GM23248 (cell line): ENCODE measurements at regions not wholly inside any gene's neighbourhood (a gene's known extent, or its start where the extent isn't known, plus 50 kb on each side); places are given as distances from the start of the nearest gene placed in this dataset.

Source experiments
- DNase-seq: peaks from one replicate; pipeline ENCODE4 v3.0.0-alpha.2; 2015
- H2AFZ ChIP-seq: fragments of 200-600 bp; sonication (generic); 2 replicates; pipeline ENCODE4 v1.6.1; 2016; ENCODE audit warnings: antibody characterized with exemption
- H3F3A ChIP-seq: fragments of 200-600 bp; sonication (generic); 2 replicates; pipeline ENCODE4 v1.6.1; 2016; ENCODE audit warnings: mild to moderate bottlenecking, antibody characterized with exemption, mixed run types; ENCODE audit not compliant: insufficient read depth
- H3K27ac ChIP-seq: fragments of 200-600 bp; sonication (generic); 2 replicates; pipeline ENCODE4 v1.5.1; 2016; ENCODE audit warnings: mild to moderate bottlenecking
- H3K27me3 ChIP-seq: fragments of 200-600 bp; sonication (generic); replicated peaks from 2 replicates; pipeline ENCODE4 v1.6.1; 2016; ENCODE audit warnings: mild to moderate bottlenecking; ENCODE audit not compliant: insufficient read depth
- H3K36me3 ChIP-seq: fragments of 200-600 bp; sonication (generic); 2 replicates; pipeline ENCODE4 v1.6.1; 2016; ENCODE audit warnings: low read depth, mild to moderate bottlenecking
- H3K4me1 ChIP-seq: fragments of 200-600 bp; sonication (generic); 2 replicates; pipeline ENCODE4 v1.6.1; 2016; ENCODE audit warnings: mild to moderate bottlenecking; ENCODE audit not compliant: insufficient read depth
- H3K4me2 ChIP-seq: fragments of 200-600 bp; sonication (generic); one replicate; pipeline ENCODE4 v1.6.1; 2016; ENCODE audit warnings: mild to moderate bottlenecking; ENCODE audit not compliant: unreplicated experiment
- H3K4me3 ChIP-seq: fragments of 200-600 bp; sonication (generic); 2 replicates; pipeline ENCODE4 v1.5.1; 2016; ENCODE audit warnings: mild to moderate bottlenecking
- H3K79me2 ChIP-seq: fragments of 200-600 bp; sonication (generic); 2 replicates; pipeline ENCODE4 v1.6.1; 2016; ENCODE audit warnings: mild to moderate bottlenecking; ENCODE audit not compliant: insufficient read depth
- H3K9ac ChIP-seq: fragments of 200-600 bp; sonication (generic); 2 replicates; pipeline ENCODE4 v1.6.1; 2016; ENCODE audit warnings: mild to moderate bottlenecking
- H3K9me2 ChIP-seq: fragments of 200-600 bp; sonication (generic); 2 replicates; pipeline ENCODE4 v1.6.1; 2016; ENCODE audit warnings: mixed run types, mild to moderate bottlenecking, moderate library complexity; ENCODE audit not compliant: insufficient read depth
- H3K9me3 ChIP-seq: fragments of 200-600 bp; sonication (generic); one replicate; pipeline ENCODE4 v1.6.1; 2017; ENCODE audit warnings: low read depth
- H4K20me1 ChIP-seq: fragments of 200-600 bp; sonication (generic); 2 replicates; pipeline ENCODE4 v1.6.0; 2016; ENCODE audit not compliant: insufficient read depth
- EZH2 ChIP-seq: fragments of 200-600 bp; sonication (generic); IDR thresholded peaks from 2 replicates; pipeline ENCODE4 v1.6.1; 2018; ENCODE audit warnings: antibody characterized with exemption, mild to moderate bottlenecking; ENCODE audit not compliant: insufficient read depth, poor library complexity, severe bottlenecking
- EZH2phosphoT487 ChIP-seq: fragments of 200-600 bp; sonication (generic); IDR thresholded peaks from 2 replicates; pipeline ENCODE4 v1.6.1; 2018; ENCODE audit warnings: antibody characterized with exemption, moderate library complexity, mild to moderate bottlenecking, low read depth; ENCODE audit not compliant: insufficient read depth
- WGBS, 2 experiments: methylation state at CpG; one replicate each; pipeline ENCODE4 v1.1.6; 2015 to 2017; ENCODE audit warnings: low lambda C conversion rate in 2 of 2, low coverage in 1 of 2; ENCODE audit errors: missing lambda C conversion rate in 2 of 2; 5-methylcytosine and 5-hydroxymethylcytosine counted together
- in situ Hi-C: fragments of 300-500 bp; cut with MboI; formaldehyde crosslinking; loops from 2 replicates; pipeline ENCODE4 v1.15.0; 2020

DNA sequence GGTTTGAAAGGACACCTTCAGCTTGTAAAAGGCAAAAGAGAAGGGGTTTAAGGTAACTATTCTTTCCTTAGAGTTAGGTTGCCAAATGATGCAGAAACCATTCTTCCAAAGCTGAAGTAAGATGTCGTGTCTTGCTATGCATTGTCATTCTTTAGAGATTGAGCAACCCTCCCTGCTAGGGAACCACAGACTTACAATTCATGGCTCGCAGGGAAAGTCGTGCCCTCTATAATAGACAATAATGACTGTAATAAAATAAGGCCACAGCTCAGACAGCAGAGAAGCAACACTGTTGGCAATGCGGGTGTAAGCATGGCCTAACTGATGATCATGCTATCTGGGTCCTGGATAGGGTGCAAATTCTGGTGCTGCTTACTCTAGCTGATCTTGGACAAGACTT lies 129.6 kb upstream of the CDH13 start:
- Histone ChIP-seq H4K20me1 (no peaks in the 10 kb centered on the region), H3F3A (no peaks in the 10 kb centered on the region), H3K4me3 (no peak overlapping the region), H3K9ac (no peak overlapping the region), H3K36me3 (no peaks in the 10 kb centered on the region), H3K4me1 (no peaks in the 10 kb centered on the region), H3K27me3 (peaks cover 9% of the 10 kb centered on the region; the same call in 1 of the 2 replicates), H3K79me2 (no peaks in the 10 kb centered on the region), H3K27ac (no peak overlapping the region), H3K4me2 (no peak overlapping the region), H2AFZ (no peak overlapping the region), H3K9me3 (no peaks in the 10 kb centered on the region), H3K9me2 (no peaks in the 10 kb centered on the region)
- in situ Hi-C loops = no loop called here
- TF ChIP-seq EZH2 (no peak), EZH2phosphoT487 (no peak)
- peak; percentile 6 for DNase-seq
- 21 to 25% methylated on average over 4 of the region's 4 CpGs for WGBS, 2 experiments

GRCh38 chr16:82488460-82488859 lies 138.3 kb upstream of the CDH13 start:
- H3K4me2 ChIP-seq = no peak overlapping the region
- TF ChIP-seq EZH2 = no peak
- TF ChIP-seq EZH2phosphoT487 = no peak
- no peaks in the 10 kb centered on the region for H3F3A ChIP-seq
- in situ Hi-C loops = no loop called here
- no peaks in the 10 kb centered on the region for H3K9me2 ChIP-seq
- peaks cover 9% of the 10 kb centered on the region; the same call in 1 of the 2 replicates for H3K27me3 ChIP-seq
- H3K9me3 ChIP-seq = no peaks in the 10 kb centered on the region
- WGBS, 2 experiments = 66 to 69% methylated on average over 4 of the region's 4 CpGs
- H3K27ac ChIP-seq = no peak overlapping the region
- no peaks in the 10 kb centered on the region for H3K4me1 ChIP-seq
- no peaks in the 10 kb centered on the region for H3K36me3 ChIP-seq
- H3K79me2 ChIP-seq = no peaks in the 10 kb centered on the region
- H4K20me1 ChIP-seq = no peaks in the 10 kb centered on the region
- DNase-seq = no peak
- H3K4me3 ChIP-seq = no peak overlapping the region
- no peak overlapping the region for H3K9ac ChIP-seq
- no peak overlapping the region for H2AFZ ChIP-seq

- peak; percentile 24 for DNase-seq
- Histone ChIP-seq H3K36me3 (no peaks in the 10 kb centered on the region), H3K9ac (no peak overlapping the region), H3K79me2 (no peaks in the 10 kb centered on the region), H3K4me1 (no peaks in the 10 kb centered on the region), H2AFZ (no peak overlapping the region), H3K27me3 (no peaks in the 10 kb centered on the region; the same call in 1 of the 2 replicates), H3K27ac (no peak overlapping the region), H3K9me3 (no peaks in the 10 kb centered on the region), H4K20me1 (no peaks in the 10 kb centered on the region), H3K4me3 (no peak overlapping the region), H3K4me2 (no peak overlapping the region), H3F3A (no peaks in the 10 kb centered on the region), H3K9me2 (no peaks in the 10 kb centered on the region)
- in situ Hi-C loops = no loop called here
- no peak for TF ChIP-seq EZH2
- TF ChIP-seq EZH2phosphoT487 = no peak
- 5 to 12% methylated on average over 3 of the region's 3 CpGs for WGBS, 2 experiments
Measured at GRCh38 chr16:82481455-82481854, 145.3 kb upstream of the CDH13 start.

DNA sequence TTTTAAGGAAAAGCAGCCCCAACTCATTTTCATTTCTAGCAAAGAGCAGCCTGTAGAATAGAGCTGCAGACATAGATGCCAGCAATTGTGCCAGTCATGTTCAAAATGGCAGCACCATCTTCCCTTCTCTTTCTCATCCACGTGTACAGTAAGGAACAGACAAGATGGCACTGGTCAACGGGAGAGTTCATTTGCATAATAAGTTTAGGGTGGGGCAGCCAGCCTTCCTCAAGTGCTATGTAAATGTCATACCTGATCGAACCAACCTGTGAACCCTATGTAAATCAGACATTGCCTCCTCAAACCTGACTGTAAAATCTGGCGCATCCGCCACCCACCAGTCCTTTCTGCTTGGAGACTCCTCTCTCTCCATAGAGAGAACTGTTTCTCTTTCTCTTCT lies 150.0 kb upstream of the CDH13 start:
- TF ChIP-seq EZH2phosphoT487 (no peak), EZH2 (no peak)
- no peaks in the 10 kb centered on the region for H3K4me1 ChIP-seq
- no peaks in the 10 kb centered on the region for H3K9me2 ChIP-seq
- H3F3A ChIP-seq = no peaks in the 10 kb centered on the region
- H3K27ac ChIP-seq = no peak overlapping the region
- H3K4me2 ChIP-seq = no peak overlapping the region
- no peaks in the 10 kb centered on the region for H3K79me2 ChIP-seq
- DNase-seq = no peak
- no peak overlapping the region for H2AFZ ChIP-seq
- no peak overlapping the region for H3K4me3 ChIP-seq
- H4K20me1 ChIP-seq = no peaks in the 10 kb centered on the region
- H3K9ac ChIP-seq = no peak overlapping the region
- H3K9me3 ChIP-seq = no peaks in the 10 kb centered on the region
- H3K27me3 ChIP-seq = 0 out of 2 replicates have a peak, but pooled peaks cover 3% of the 10 kb centered on the region
- H3K36me3 ChIP-seq = no peaks in the 10 kb centered on the region
- WGBS, 2 experiments = 50% methylated on average over 5 of the region's 5 CpGs
- in situ Hi-C loops = no loop called here

DNA sequence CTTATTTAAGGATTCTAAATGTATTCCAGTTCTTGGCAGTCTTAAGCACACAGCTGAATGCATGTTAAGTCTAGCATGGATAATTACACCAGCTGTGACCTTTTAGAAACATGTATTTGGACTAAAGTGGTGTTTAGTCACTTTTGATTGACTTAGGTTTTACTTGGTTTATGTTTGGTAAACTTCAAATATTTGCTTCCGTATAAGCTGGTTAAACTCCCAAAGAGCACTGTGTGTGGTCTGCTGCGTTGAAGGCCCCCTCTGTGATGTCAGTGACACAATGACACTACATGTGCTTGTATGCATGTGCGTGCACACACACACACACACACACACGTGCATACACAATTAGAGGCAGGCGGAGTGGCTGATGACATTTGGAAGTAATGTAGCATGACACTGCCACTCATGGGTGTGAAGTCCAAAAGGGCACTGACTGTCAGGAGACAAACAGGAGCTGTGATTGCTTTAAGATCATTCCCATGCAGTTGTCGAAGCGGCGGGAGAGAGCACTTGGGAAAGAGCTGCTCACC lies 156.1 kb upstream of the CDH13 start:
- no peak overlapping the region for H3K27ac ChIP-seq
- H2AFZ ChIP-seq = no peak overlapping the region
- H3K27me3 ChIP-seq = peaks cover 14% of the 10 kb centered on the region; the same call in 1 of the 2 replicates
- H4K20me1 ChIP-seq = no peaks in the 10 kb centered on the region
- DNase-seq = no peak
- no peak overlapping the region for H3K4me3 ChIP-seq
- in situ Hi-C loops = no loop called here
- H3K9me3 ChIP-seq = no peaks in the 10 kb centered on the region
- H3K79me2 ChIP-seq = no peaks in the 10 kb centered on the region
- H3K9me2 ChIP-seq = no peaks in the 10 kb centered on the region
- no peaks in the 10 kb centered on the region for H3K4me1 ChIP-seq
- no peak overlapping the region for H3K9ac ChIP-seq
- TF ChIP-seq EZH2 (no peak), EZH2phosphoT487 (no peak)
- no peaks in the 10 kb centered on the region for H3F3A ChIP-seq
- no peak overlapping the region for H3K4me2 ChIP-seq
- no peaks in the 10 kb centered on the region for H3K36me3 ChIP-seq
- WGBS, 2 experiments = 12 to 16% methylated on average over 8 of the region's 8 CpGs
